GM23338 (cell line): ENCODE measurements at regions not wholly inside any gene's neighbourhood (a gene's known extent, or its start where the extent isn't known, plus 50 kb on each side); places are given as distances from the start of the nearest gene placed in this dataset.
"Not testable (repeated sequence)": the region's sequence is repeated elsewhere in the genome, so short reads cannot be mapped to it uniquely, and the experiment has no call there.

Experiments
- ATAC-seq: fragments of 200-7000 bp; cut with Tn5 transposase; 3 replicates; pipeline ENCODE4 v1.9.1; 2020
- DNase-seq: peaks from one replicate; pipeline ENCODE4 v3.0.0-alpha.2; 2015; ENCODE audit warnings: low spot score
- H2AFZ ChIP-seq: fragments of 200-600 bp; sonication (generic); 2 replicates; pipeline ENCODE4 v1.8.0; 2016; ENCODE audit warnings: antibody characterized with exemption, mild to moderate bottlenecking, moderate library complexity
- H3F3A ChIP-seq: fragments of 200-600 bp; sonication (generic); replicated peaks from 2 replicates; pipeline ENCODE4 v1.8.0; 2017; ENCODE audit warnings: antibody characterized with exemption, mixed run types, low read depth
- H3K27ac ChIP-seq: fragments of 200-600 bp; sonication (generic); 2 replicates; pipeline ENCODE4 v1.6.1; 2016; ENCODE audit warnings: low read depth
- H3K27me3 ChIP-seq: fragments of 200-600 bp; sonication (generic); 2 replicates; pipeline ENCODE4 v1.8.0; 2016; ENCODE audit warnings: mild to moderate bottlenecking, mixed run types, moderate library complexity; ENCODE audit not compliant: insufficient read depth
- H3K36me3 ChIP-seq: fragments of 200-600 bp; sonication (generic); 2 replicates; pipeline ENCODE4 v1.8.0; 2016; ENCODE audit warnings: mild to moderate bottlenecking; ENCODE audit not compliant: insufficient read depth
- H3K4me1 ChIP-seq: fragments of 200-600 bp; sonication (generic); 2 replicates; pipeline ENCODE4 v1.8.0; 2016; ENCODE audit warnings: mild to moderate bottlenecking, moderate library complexity; ENCODE audit not compliant: insufficient read depth
- H3K4me2 ChIP-seq: fragments of 200-600 bp; sonication (generic); 2 replicates; pipeline ENCODE4 v1.7.1; 2017; ENCODE audit warnings: mixed run types
- H3K4me3 ChIP-seq: fragments of 200-600 bp; sonication (generic); 2 replicates; pipeline ENCODE4 v1.6.1; 2016; ENCODE audit warnings: mixed run types
- H3K79me2 ChIP-seq: fragments of 200-600 bp; sonication (generic); replicated peaks from 2 replicates; pipeline ENCODE4 v1.8.0; 2017; ENCODE audit warnings: mild to moderate bottlenecking; ENCODE audit not compliant: insufficient read depth
- H3K9me2 ChIP-seq: fragments of 200-600 bp; sonication (generic); 2 replicates; pipeline ENCODE4 v1.8.0; 2017; ENCODE audit not compliant: insufficient read depth
- H4K20me1 ChIP-seq: fragments of 200-600 bp; sonication (generic); replicated peaks from 2 replicates; pipeline ENCODE4 v1.8.0; 2017; ENCODE audit warnings: mild to moderate bottlenecking; ENCODE audit not compliant: insufficient read depth
- H3K27ac Mint-ChIP-seq: 2 replicates; pipeline ENCODE4 v1.8.0; 2020; ENCODE audit warnings: inconsistent platforms, mild to moderate bottlenecking, moderate library complexity, mixed read lengths
- H3K27me3 Mint-ChIP-seq: 3 replicates; pipeline ENCODE4 v1.8.0; 2022; ENCODE audit warnings: low read depth, mild to moderate bottlenecking, moderate library complexity, mixed read lengths, inconsistent platforms; ENCODE audit not compliant: insufficient read depth, poor library complexity
- H3K36me3 Mint-ChIP-seq: 3 replicates; pipeline ENCODE4 v1.8.0; 2021; ENCODE audit warnings: low read depth, mild to moderate bottlenecking, inconsistent platforms, moderate library complexity, mixed read lengths
- H3K4me1 Mint-ChIP-seq: 3 replicates; pipeline ENCODE4 v1.8.0; 2020; ENCODE audit warnings: mild to moderate bottlenecking, inconsistent platforms, mixed read lengths
- H3K4me3 Mint-ChIP-seq: 3 replicates; pipeline ENCODE4 v1.8.0; 2021; ENCODE audit warnings: moderate library complexity, mild to moderate bottlenecking, inconsistent platforms, mixed read lengths
- H3K9me3 Mint-ChIP-seq: 3 replicates; pipeline ENCODE4 v1.8.0; 2020; ENCODE audit warnings: moderate library complexity, mild to moderate bottlenecking, inconsistent platforms, mixed read lengths
- CREB1 ChIP-seq: fragments of 250-450 bp; sonication (Bioruptor Pico); IDR thresholded peaks from 2 replicates; pipeline ENCODE4 v1.5.0; 2020; ENCODE audit warnings: low read depth, mild to moderate bottlenecking, moderate library complexity
- CTCF ChIP-seq, 2 experiments: fragments of 200-600 bp in 1 of 2; sonication (generic) in 1 of 2; conservative IDR thresholded peaks; 2 replicates each; pipeline versions ENCODE4 v1.5.1 to v1.6.1; 2016 to 2017; ENCODE audit warnings: antibody characterized with exemption in 2 of 2, low read depth in 2 of 2, mild to moderate bottlenecking in 2 of 2, moderate library complexity in 1 of 2
- ETS1 ChIP-seq: IDR thresholded peaks from 2 replicates; pipeline ENCODE4 v1.6.1; 2016; ENCODE audit warnings: antibody characterized with exemption
- EZH2 ChIP-seq: fragments of 200-600 bp; sonication (generic); IDR thresholded peaks from one replicate; pipeline ENCODE4 v1.8.0; 2017; ENCODE audit warnings: antibody characterized with exemption, mild to moderate bottlenecking, low read depth; ENCODE audit not compliant: unreplicated experiment
- EZH2phosphoT487 ChIP-seq: fragments of 200-600 bp; sonication (generic); IDR thresholded peaks from one replicate; pipeline ENCODE4 v1.8.1; 2018; ENCODE audit warnings: antibody characterized with exemption; ENCODE audit not compliant: unreplicated experiment
- JUNB ChIP-seq: IDR thresholded peaks from one replicate; pipeline ENCODE4 v1.6.1; 2016; ENCODE audit warnings: antibody characterized with exemption; ENCODE audit not compliant: unreplicated experiment
- NANOG ChIP-seq: IDR thresholded peaks from 2 replicates; pipeline ENCODE4 v1.6.1; 2016; ENCODE audit warnings: antibody characterized with exemption, borderline replicate concordance
- POLR2AphosphoS5 ChIP-seq: IDR thresholded peaks from 2 replicates; pipeline ENCODE4 v1.6.1; 2016; ENCODE audit warnings: antibody characterized with exemption, low read depth
- REST ChIP-seq: IDR thresholded peaks from one replicate; pipeline ENCODE4 v1.6.1; 2018; ENCODE audit warnings: antibody characterized with exemption; ENCODE audit not compliant: unreplicated experiment
- STAT1 ChIP-seq: IDR thresholded peaks from one replicate; pipeline ENCODE4 v1.6.1; 2016; ENCODE audit warnings: antibody characterized with exemption; ENCODE audit not compliant: unreplicated experiment
- ZNF114 ChIP-seq: fragments of 250-450 bp; sonication (Bioruptor Pico); IDR thresholded peaks from 2 replicates; pipeline ENCODE4 v1.5.0; 2020; ENCODE audit warnings: mild to moderate bottlenecking, moderate library complexity
- ZNF331 ChIP-seq: fragments of 250-450 bp; sonication (Bioruptor Pico); IDR thresholded peaks from 2 replicates; pipeline ENCODE4 v1.5.0; 2020; ENCODE audit warnings: low read depth, mild to moderate bottlenecking, moderate library complexity

GRCh38 chr2:22156661-22157060 lies 1032.9 kb downstream of the TDRD15 start:
- H4K20me1 ChIP-seq, H3K27ac Mint-ChIP-seq, H3K4me3 Mint-ChIP-seq, H2AFZ ChIP-seq, H3K27me3 ChIP-seq, H3K4me2 ChIP-seq, ATAC-seq, H3K9me2 ChIP-seq, H3K4me3 ChIP-seq, H3K36me3 ChIP-seq, H3K79me2 ChIP-seq, H3K4me1 ChIP-seq, H3K27ac ChIP-seq, DNase-seq, H3K27me3 Mint-ChIP-seq, H3F3A ChIP-seq, H3K4me1 Mint-ChIP-seq: not testable (repeated sequence)
- peaks cover 14% of the 10 kb centered on the region for H3K36me3 Mint-ChIP-seq
- H3K9me3 Mint-ChIP-seq = peaks cover 26% of the 10 kb centered on the region

- H3K27me3 ChIP-seq = no peaks in the 10 kb centered on the region
- H3K4me3 Mint-ChIP-seq = no peak overlapping the region
- no peak for TF ChIP-seq ZNF114 (CRISPR knock-in tag)
- TF ChIP-seq ETS1 = no peak
- TF ChIP-seq NANOG = no peak
- TF ChIP-seq ZNF331 (CRISPR knock-in tag) = no peak
- no peak for TF ChIP-seq POLR2AphosphoS5
- no peak for TF ChIP-seq EZH2phosphoT487
- no peak for TF ChIP-seq CTCF (conservative IDR thresholded peaks at IDR 0.05; ENCODE audit: low read depth in 2 of 2)
- TF ChIP-seq REST = no peak
- no peak for TF ChIP-seq STAT1
- no peak for TF ChIP-seq JUNB
- no peak for TF ChIP-seq EZH2
- TF ChIP-seq CREB1 = no peak
- H3K9me3 Mint-ChIP-seq = peaks cover 17% of the 10 kb centered on the region; the same call in 2 of the 3 replicates
- no peak overlapping the region for H3K4me2 ChIP-seq
- H3K27ac Mint-ChIP-seq = no peak overlapping the region
- H4K20me1 ChIP-seq = no peaks in the 10 kb centered on the region
- DNase-seq = no peak
- no peak overlapping the region for H3K4me3 ChIP-seq
- H3F3A ChIP-seq = no peaks in the 10 kb centered on the region
- no peak overlapping the region for H3K27ac ChIP-seq
- peaks cover 5% of the 10 kb centered on the region; the same call in 1 of the 3 replicates for H3K4me1 Mint-ChIP-seq
- H3K36me3 ChIP-seq = 0 out of 2 replicates have a peak, but pooled peaks cover 7% of the 10 kb centered on the region
- no peaks in the 10 kb centered on the region for H3K9me2 ChIP-seq
- no peak overlapping the region for H2AFZ ChIP-seq
- no peak for ATAC-seq
- no peaks in the 10 kb centered on the region for H3K79me2 ChIP-seq
- no peaks in the 10 kb centered on the region for H3K27me3 Mint-ChIP-seq
- H3K4me1 ChIP-seq = no peaks in the 10 kb centered on the region
- H3K36me3 Mint-ChIP-seq = peaks cover 4% of the 10 kb centered on the region; the same call in 1 of the 3 replicates
These were observed 1043.5 kb downstream of the TDRD15 start for GRCh38 chr2:22167256-22167655.
